PC-3 (cell line): ENCODE measurements at regions not wholly inside any gene's neighbourhood (a gene's known extent, or its start where the extent isn't known, plus 50 kb on each side); places are given as distances from the start of the nearest gene placed in this dataset.

Source experiments
- EZH2 ChIP-seq: fragments of 300-600 bp; sonication (generic); IDR thresholded peaks from one replicate; pipeline ENCODE4 v1.6.1; 2017; ENCODE audit warnings: antibody characterized with exemption, mild to moderate bottlenecking, low read length; ENCODE audit not compliant: unreplicated experiment
- TF ChIP-seq, protein P1 (sequence below): fragments of 300-600 bp; sonication (generic); conservative IDR thresholded peaks from 2 replicates; pipeline ENCODE4 v1.5.1; 2017; ENCODE audit warnings: antibody characterized with exemption, low read depth, mild to moderate bottlenecking, low read length

DNA sequence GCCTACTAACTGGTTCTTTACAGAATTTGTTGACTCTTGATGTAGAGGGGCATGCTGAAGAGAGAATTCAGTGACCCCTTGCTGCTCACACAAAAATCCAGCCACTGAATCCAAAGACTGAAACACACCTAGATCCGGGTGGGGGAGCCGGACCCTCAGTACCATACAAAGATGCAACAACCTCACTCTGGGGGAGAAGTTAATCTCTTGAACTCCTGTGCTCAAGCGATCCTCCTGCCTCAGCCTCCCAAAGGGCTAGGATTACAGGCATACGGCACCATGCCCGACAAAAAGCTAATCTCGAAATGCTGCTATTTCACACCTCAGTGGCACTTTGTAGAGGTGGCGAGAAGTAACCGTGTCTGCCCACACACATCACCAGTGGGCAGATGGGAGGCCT is 88.8 kb upstream of the HELT start:
- TF ChIP-seq, protein P1, sequence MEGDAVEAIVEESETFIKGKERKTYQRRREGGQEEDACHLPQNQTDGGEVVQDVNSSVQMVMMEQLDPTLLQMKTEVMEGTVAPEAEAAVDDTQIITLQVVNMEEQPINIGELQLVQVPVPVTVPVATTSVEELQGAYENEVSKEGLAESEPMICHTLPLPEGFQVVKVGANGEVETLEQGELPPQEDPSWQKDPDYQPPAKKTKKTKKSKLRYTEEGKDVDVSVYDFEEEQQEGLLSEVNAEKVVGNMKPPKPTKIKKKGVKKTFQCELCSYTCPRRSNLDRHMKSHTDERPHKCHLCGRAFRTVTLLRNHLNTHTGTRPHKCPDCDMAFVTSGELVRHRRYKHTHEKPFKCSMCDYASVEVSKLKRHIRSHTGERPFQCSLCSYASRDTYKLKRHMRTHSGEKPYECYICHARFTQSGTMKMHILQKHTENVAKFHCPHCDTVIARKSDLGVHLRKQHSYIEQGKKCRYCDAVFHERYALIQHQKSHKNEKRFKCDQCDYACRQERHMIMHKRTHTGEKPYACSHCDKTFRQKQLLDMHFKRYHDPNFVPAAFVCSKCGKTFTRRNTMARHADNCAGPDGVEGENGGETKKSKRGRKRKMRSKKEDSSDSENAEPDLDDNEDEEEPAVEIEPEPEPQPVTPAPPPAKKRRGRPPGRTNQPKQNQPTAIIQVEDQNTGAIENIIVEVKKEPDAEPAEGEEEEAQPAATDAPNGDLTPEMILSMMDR, result no peak
- no peak for TF ChIP-seq EZH2
